Endometrium (tissue), 2 donors: ENCODE measurements at regions not wholly inside any gene's neighbourhood (a gene's known extent, or its start where the extent isn't known, plus 50 kb on each side); places are given as distances from the start of the nearest gene placed in this dataset.
A peak's percentile ranks its signal among the peaks of the same experiment; 100 is the strongest.

Experiments used
- FAIRE-seq: peaks from 2 replicates; lab custom pipeline; 2012; peaks lifted over from hg19 to GRCh38; lab: Jason Lieb, UNC
- donor health status: control.
- donor health status: control.

GRCh38 chr20:48300529-48300928, 515.2 kb upstream of the SULF2 start:
- no peak for FAIRE-seq

- FAIRE-seq, result no peak
These were observed 513.7 kb upstream of the SULF2 start for GRCh38 chr20:48298851-48299484.

GRCh38 chr20:48298433-48298832, 513.2 kb upstream of the SULF2 start:
- FAIRE-seq, result no peak

GRCh38 chr20:48295966-48296421, 510.7 kb upstream of the SULF2 start:
- FAIRE-seq, result no peak

- peak; percentile 97 for FAIRE-seq
These were observed 510.2 kb upstream of the SULF2 start for GRCh38 chr20:48295445-48295903.

- FAIRE-seq, result no peak
These were observed 509.7 kb upstream of the SULF2 start for GRCh38 chr20:48294942-48295341.

- FAIRE-seq, result no peak
These were observed 508.9 kb upstream of the SULF2 start for GRCh38 chr20:48294196-48294595.

GRCh38 chr20:48293671-48294070, 508.4 kb upstream of the SULF2 start:
- FAIRE-seq, result no peak

- FAIRE-seq, result no peak
These were observed 507.5 kb upstream of the SULF2 start for GRCh38 chr20:48292806-48293205.

GRCh38 chr20:48291896-48292295, 506.6 kb upstream of the SULF2 start:
- no peak for FAIRE-seq

GRCh38 chr20:48288930-48289507, 503.7 kb upstream of the SULF2 start:
- no peak for FAIRE-seq

- FAIRE-seq, result no peak
These were observed 502.4 kb upstream of the SULF2 start for GRCh38 chr20:48287552-48288170.

- no peak for FAIRE-seq
These were observed 501.8 kb upstream of the SULF2 start for GRCh38 chr20:48287021-48287494.

GRCh38 chr20:48286601-48287000, 501.3 kb upstream of the SULF2 start:
- no peak for FAIRE-seq

GRCh38 chr20:48285656-48286055, 500.4 kb upstream of the SULF2 start:
- FAIRE-seq, result no peak

- FAIRE-seq, result no peak
These were observed 499.6 kb upstream of the SULF2 start for GRCh38 chr20:48284837-48285236.

GRCh38 chr20:48284315-48284714, 499.0 kb upstream of the SULF2 start:
- no peak for FAIRE-seq

- no peak for FAIRE-seq
These were observed 498.3 kb upstream of the SULF2 start for GRCh38 chr20:48283470-48284110.

GRCh38 chr20:48282591-48283228, 497.4 kb upstream of the SULF2 start:
- FAIRE-seq, result no peak

- no peak for FAIRE-seq
These were observed 496.2 kb upstream of the SULF2 start for GRCh38 chr20:48281501-48281900.

GRCh38 chr20:48278961-48279481, 493.7 kb upstream of the SULF2 start:
- no peak for FAIRE-seq

- no peak for FAIRE-seq
These were observed 492.0 kb upstream of the SULF2 start for GRCh38 chr20:48277266-48277665.
